Panc1 (cell line): ENCODE measurements at regions not wholly inside any gene's neighbourhood (a gene's known extent, or its start where the extent isn't known, plus 50 kb on each side); places are given as distances from the start of the nearest gene placed in this dataset.

Experiments
- ATAC-seq: fragments of 200-7000 bp; cut with Tn5 transposase; 2 replicates; pipeline ENCODE4 v1.9.1; 2020; ENCODE audit warnings: mild to moderate bottlenecking, moderate library complexity
- BruUV-seq: library from RNA; stranded (reverse); fragments of 400-500 nt; replicated peaks from 2 replicates; lab custom pipeline; 2021; lab: Mats Ljungman, UMichigan
- CTCF ChIA-PET: fragments of 300-600 bp; sonication (Branson Sonifier 250); formaldehyde crosslinking; loops from one replicate; lab custom pipeline; 2022; ENCODE audit warnings: antibody characterized with exemption; lab: Charles Lee
- POLR2A ChIA-PET: fragments of 300-600 bp; sonication (Branson Sonifier 250); formaldehyde crosslinking; loops from one replicate; lab custom pipeline; 2022; ENCODE audit warnings: antibody characterized with exemption; lab: Charles Lee
- DNase-seq: peaks from one replicate; pipeline ENCODE4 v3.0.0-alpha.2; 2010; ENCODE audit warnings: low read depth, low spot score
- H3K27ac ChIP-seq: 2 replicates; pipeline ENCODE4 v1.5.1; 2011; ENCODE audit warnings: mild to moderate bottlenecking, low read length, inconsistent platforms
- H3K27me3 ChIP-seq: fragments of 200-500 bp; sonication (Bioruptor generic); 2 replicates; pipeline ENCODE4 v1.6.0; 2014; ENCODE audit warnings: low read length, inconsistent platforms; ENCODE audit not compliant: control insufficient read depth, insufficient read depth
- H3K36me3 ChIP-seq: fragments of 200-500 bp; sonication (Bioruptor generic); 2 replicates; pipeline ENCODE4 v1.5.1; 2014; ENCODE audit warnings: inconsistent platforms, mild to moderate bottlenecking, low read length, moderate library complexity; ENCODE audit not compliant: control insufficient read depth, insufficient read depth
- H3K4me1 ChIP-seq: 2 replicates; pipeline ENCODE4 v1.5.1; 2011; ENCODE audit warnings: inconsistent platforms, mild to moderate bottlenecking, low read length, moderate library complexity; ENCODE audit not compliant: control insufficient read depth, insufficient read depth
- H3K4me3 ChIP-seq, 2 experiments: 2 replicates each; pipeline ENCODE4 v1.5.1; 2011 to 2012; ENCODE audit warnings: low read depth in 2 of 2, low read length in 2 of 2, mild to moderate bottlenecking in 2 of 2, inconsistent platforms in 1 of 2, moderate library complexity in 1 of 2
- H3K9me3 ChIP-seq: fragments of 200-500 bp; sonication (Bioruptor generic); 2 replicates; pipeline ENCODE4 v1.5.1; 2014; ENCODE audit warnings: low read depth, mild to moderate bottlenecking, inconsistent platforms, low read length, moderate library complexity; ENCODE audit not compliant: control insufficient read depth, insufficient read depth
- POLR2AphosphoS5 ChIP-seq: IDR thresholded peaks from 2 replicates; pipeline ENCODE4 v1.6.1; 2012; ENCODE audit warnings: mild to moderate bottlenecking, low read depth, low read length, moderate library complexity
- SIN3A ChIP-seq: IDR thresholded peaks from 2 replicates; pipeline ENCODE4 v1.6.1; 2012; ENCODE audit warnings: low read depth, mild to moderate bottlenecking, low read length, moderate library complexity, borderline replicate concordance; ENCODE audit not compliant: insufficient read depth
- TCF7L2 ChIP-seq: IDR thresholded peaks from 2 replicates; pipeline ENCODE4 v1.6.1; 2011; ENCODE audit warnings: mild to moderate bottlenecking, low read depth, low read length, inconsistent platforms
- in situ Hi-C: cut with HindIII; loops from 2 replicates; pipeline ENCODE4 v1.10.0; 2016; ENCODE audit warnings: low sequenced_read_pairs, low pct_unique_long_range_greater_than_20kb
- intact Hi-C: fragments of 100-400 bp; cut with micrococcal nuclease; formaldehyde crosslinking; loops from one replicate; pipeline ENCODE4 v1.10.0; 2022; ENCODE audit not compliant: unreplicated experiment
- TF ChIP-seq, protein P1 (sequence below), 2 experiments: IDR thresholded peaks; 2 replicates each; pipeline ENCODE4 v1.6.1; 2011 to 2012; ENCODE audit warnings: low read depth in 2 of 2, control low read depth in 1 of 2, low read length in 1 of 2, mild to moderate bottlenecking in 1 of 2, moderate library complexity in 1 of 2; ENCODE audit not compliant: insufficient read depth in 1 of 2
- TF ChIP-seq, protein P2 (sequence below): fragments of 450-650 bp; IDR thresholded peaks from 2 replicates; pipeline ENCODE4 v1.5.1; 2017; ENCODE audit warnings: mild to moderate bottlenecking

DNA sequence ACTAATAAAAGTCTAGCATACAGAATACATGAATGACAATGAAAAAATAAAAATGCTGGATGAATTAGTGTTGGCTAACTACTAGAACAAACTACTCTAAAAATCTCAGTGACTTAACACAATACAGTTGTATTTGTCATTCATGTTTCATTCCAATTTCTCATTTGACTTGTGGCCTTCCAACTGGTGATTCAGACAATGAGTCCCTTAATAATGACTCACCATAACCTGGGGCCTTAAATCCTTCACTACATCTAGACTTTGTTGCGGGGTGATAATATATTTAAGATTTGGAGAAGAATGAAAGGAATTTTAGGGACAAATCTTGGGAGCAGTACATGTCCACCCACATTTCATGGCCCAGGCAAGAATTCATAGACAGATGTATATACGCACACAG lies 90.5 kb upstream of the POM121L12 start:
- intact Hi-C loops, result no loop called here
- H3K27ac ChIP-seq, result no peak overlapping the region
- POLR2A ChIA-PET, result no interaction called here
- H3K4me1 ChIP-seq, result no peaks in the 10 kb centered on the region
- H3K9me3 ChIP-seq, result no peaks in the 10 kb centered on the region
- CTCF ChIA-PET, result no interaction called here
- H3K36me3 ChIP-seq, result no peaks in the 10 kb centered on the region
- TF ChIP-seq, protein P1, sequence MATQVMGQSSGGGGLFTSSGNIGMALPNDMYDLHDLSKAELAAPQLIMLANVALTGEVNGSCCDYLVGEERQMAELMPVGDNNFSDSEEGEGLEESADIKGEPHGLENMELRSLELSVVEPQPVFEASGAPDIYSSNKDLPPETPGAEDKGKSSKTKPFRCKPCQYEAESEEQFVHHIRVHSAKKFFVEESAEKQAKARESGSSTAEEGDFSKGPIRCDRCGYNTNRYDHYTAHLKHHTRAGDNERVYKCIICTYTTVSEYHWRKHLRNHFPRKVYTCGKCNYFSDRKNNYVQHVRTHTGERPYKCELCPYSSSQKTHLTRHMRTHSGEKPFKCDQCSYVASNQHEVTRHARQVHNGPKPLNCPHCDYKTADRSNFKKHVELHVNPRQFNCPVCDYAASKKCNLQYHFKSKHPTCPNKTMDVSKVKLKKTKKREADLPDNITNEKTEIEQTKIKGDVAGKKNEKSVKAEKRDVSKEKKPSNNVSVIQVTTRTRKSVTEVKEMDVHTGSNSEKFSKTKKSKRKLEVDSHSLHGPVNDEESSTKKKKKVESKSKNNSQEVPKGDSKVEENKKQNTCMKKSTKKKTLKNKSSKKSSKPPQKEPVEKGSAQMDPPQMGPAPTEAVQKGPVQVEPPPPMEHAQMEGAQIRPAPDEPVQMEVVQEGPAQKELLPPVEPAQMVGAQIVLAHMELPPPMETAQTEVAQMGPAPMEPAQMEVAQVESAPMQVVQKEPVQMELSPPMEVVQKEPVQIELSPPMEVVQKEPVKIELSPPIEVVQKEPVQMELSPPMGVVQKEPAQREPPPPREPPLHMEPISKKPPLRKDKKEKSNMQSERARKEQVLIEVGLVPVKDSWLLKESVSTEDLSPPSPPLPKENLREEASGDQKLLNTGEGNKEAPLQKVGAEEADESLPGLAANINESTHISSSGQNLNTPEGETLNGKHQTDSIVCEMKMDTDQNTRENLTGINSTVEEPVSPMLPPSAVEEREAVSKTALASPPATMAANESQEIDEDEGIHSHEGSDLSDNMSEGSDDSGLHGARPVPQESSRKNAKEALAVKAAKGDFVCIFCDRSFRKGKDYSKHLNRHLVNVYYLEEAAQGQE (IDR thresholded peaks at IDR 0.05; ENCODE audit: insufficient read depth in 1 of 2, low read depth in 2 of 2, low read length in 1 of 2), result no peak
- TF ChIP-seq POLR2AphosphoS5, result no peak
- TF ChIP-seq TCF7L2, result no peak
- TF ChIP-seq, protein P2, sequence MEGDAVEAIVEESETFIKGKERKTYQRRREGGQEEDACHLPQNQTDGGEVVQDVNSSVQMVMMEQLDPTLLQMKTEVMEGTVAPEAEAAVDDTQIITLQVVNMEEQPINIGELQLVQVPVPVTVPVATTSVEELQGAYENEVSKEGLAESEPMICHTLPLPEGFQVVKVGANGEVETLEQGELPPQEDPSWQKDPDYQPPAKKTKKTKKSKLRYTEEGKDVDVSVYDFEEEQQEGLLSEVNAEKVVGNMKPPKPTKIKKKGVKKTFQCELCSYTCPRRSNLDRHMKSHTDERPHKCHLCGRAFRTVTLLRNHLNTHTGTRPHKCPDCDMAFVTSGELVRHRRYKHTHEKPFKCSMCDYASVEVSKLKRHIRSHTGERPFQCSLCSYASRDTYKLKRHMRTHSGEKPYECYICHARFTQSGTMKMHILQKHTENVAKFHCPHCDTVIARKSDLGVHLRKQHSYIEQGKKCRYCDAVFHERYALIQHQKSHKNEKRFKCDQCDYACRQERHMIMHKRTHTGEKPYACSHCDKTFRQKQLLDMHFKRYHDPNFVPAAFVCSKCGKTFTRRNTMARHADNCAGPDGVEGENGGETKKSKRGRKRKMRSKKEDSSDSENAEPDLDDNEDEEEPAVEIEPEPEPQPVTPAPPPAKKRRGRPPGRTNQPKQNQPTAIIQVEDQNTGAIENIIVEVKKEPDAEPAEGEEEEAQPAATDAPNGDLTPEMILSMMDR, result no peak
- no peak for TF ChIP-seq SIN3A
- DNase-seq, result peak; percentile 17
- no TSS peak for BruUV-seq
- no peaks in the 10 kb centered on the region for H3K27me3 ChIP-seq
- in situ Hi-C loops, result no loop called here
- no peak for ATAC-seq
- H3K4me3 ChIP-seq, result no peak overlapping the region

DNA sequence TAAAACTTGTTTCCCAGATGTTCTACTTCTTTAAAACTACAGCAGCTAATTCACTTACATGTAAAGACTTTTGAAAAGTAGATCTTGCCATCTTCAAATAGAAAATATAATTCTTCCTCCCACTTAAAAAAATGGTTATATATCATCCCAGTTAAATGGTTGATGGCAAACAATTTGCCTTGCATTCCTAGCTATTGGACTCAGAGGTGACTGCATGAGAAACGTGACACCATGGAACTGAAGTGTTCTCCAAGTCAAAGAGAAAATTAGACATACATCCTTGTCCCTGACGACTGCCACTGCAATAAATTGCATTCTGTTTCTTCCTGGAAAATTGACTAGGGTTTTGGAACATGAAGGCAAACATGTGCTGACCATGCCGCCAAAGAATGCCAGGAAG lies 95.0 kb upstream of the POM121L12 start:
- Histone ChIP-seq H3K9me3 (no peaks in the 10 kb centered on the region), H3K4me3 (no peak overlapping the region), H3K27me3 (no peaks in the 10 kb centered on the region), H3K27ac (no peak overlapping the region), H3K4me1 (no peaks in the 10 kb centered on the region), H3K36me3 (no peaks in the 10 kb centered on the region)
- in situ Hi-C loops (no loop called here), intact Hi-C loops (no loop called here)
- TF ChIP-seq, protein P1 (IDR thresholded peaks at IDR 0.05; ENCODE audit: insufficient read depth in 1 of 2, low read depth in 2 of 2, low read length in 1 of 2), result no peak
- no peak for TF ChIP-seq SIN3A
- TF ChIP-seq, protein P2, result no peak
- TF ChIP-seq POLR2AphosphoS5, result no peak
- TF ChIP-seq TCF7L2, result no peak
- no TSS peak for BruUV-seq
- ATAC-seq, result no peak
- POLR2A ChIA-PET, result no interaction called here
- CTCF ChIA-PET, result no interaction called here
- no peak for DNase-seq
